ENCODE measurements at regions not wholly inside any gene's neighbourhood (a gene's known extent, or its start where the extent isn't known, plus 50 kb on each side); places are given as distances from the start of the nearest gene placed in this dataset.
"Not testable (repeated sequence)": the region's sequence is repeated elsewhere in the genome, so short reads cannot be mapped to it uniquely, and the experiment has no call there.

DNA sequence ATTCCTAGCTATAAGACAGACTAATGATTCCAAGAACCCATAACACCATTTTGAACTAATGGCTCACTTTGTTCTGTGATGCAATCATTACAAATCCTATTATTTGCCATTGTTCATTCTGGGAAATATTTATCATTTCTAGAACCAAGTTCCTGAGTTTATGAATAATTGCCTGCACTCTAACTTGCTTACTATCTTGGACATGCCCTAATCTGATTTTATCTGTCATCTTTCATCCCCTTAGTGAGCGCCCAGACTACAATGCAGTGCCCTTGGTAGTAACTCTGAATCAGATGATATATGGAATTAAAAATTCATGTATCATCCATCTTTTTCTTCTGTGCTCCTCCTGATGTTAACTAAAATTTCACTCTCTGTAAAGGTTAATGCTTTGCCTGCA, 703.1 kb upstream of the MDGA2 start:
- Mint-ChIP-seq H3K36me3 (no peaks in the 10 kb centered on the region), H3K9me3 (peaks cover 5 to 9% of the 10 kb centered on the region in 2 donors), H3K27ac (no peak overlapping the region)
- DNase-seq (ENCODE audit: low spot score in 2 of 2) = no peak
- no peak for ATAC-seq

DNA sequence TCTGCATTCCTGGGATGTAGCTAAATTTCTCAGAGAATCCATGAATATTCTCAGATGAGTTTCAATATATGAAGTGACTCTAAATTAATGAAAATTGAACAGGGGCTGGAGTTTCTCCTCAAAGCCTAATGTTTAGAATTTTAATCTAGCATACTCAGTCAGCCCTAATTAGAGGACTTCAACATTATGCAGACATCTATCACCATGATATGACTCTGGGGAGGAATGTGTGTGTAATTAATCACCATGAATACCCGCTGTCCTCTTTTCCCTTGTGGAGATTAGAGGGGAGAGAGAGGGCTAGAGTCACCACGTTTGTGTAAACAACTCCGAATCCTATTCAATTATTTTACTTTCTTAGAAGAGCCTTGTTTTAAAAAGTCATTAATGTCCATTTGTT, 698.6 kb upstream of the MDGA2 start:
- no peak for ATAC-seq
- DNase-seq (ENCODE audit: low spot score in 2 of 2) = no peak
- peaks cover 0 to 5% of the 10 kb centered on the region in 2 donors for H3K36me3 Mint-ChIP-seq
- H3K9me3 Mint-ChIP-seq = peaks cover 14 to 22% of the 10 kb centered on the region in 2 donors
- no peak overlapping the region for H3K27ac Mint-ChIP-seq

DNA sequence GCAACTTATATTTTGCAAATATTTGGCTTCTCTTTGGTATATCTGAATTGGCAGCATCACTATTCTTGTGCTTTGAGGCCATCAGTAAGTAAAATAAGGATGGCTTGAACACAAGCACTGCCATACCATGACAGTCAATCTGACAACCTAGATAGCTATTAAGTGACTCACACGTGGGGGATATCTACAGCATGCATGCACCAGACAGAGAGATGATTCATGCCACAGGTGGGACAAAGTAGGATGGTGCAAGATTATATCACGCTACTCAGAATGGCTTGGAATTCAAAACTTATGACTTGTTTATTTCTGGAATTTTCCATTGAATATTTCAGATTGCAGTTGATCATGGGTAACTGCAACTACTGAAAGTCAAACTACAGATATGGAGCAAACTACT, 675.6 kb upstream of the MDGA2 start:
- ATAC-seq (no peak), DNase-seq (ENCODE audit: low spot score in 2 of 2) (no peak)
- H3K36me3 Mint-ChIP-seq = no peaks in the 10 kb centered on the region
- peaks cover 1 to 11% of the 10 kb centered on the region in 2 donors for H3K9me3 Mint-ChIP-seq
- H3K27ac Mint-ChIP-seq = no peak overlapping the region

DNA sequence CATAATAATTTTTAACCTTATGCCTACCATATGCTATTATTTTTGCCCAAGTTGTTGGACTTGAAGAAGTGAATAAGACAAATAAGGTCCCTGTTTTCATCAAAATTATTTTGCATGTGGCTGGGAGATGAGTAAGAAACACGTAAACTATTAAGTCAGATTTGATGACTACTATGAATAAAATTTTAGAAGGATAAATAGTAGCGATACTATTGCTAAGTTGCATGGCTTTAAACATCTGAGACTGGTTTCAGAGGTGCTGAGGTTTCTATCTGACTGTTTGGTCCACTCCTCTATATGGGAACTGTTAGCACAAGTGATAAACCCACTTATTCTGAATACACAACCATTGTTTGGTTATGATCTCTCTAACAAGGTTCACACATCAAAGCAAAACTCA, 674.3 kb upstream of the MDGA2 start:
- no peak overlapping the region for H3K27ac Mint-ChIP-seq
- no peaks in the 10 kb centered on the region for H3K36me3 Mint-ChIP-seq
- peaks cover 0 to 11% of the 10 kb centered on the region in 2 donors for H3K9me3 Mint-ChIP-seq
- DNase-seq (ENCODE audit: low spot score in 2 of 2) (no peak), ATAC-seq (no peak)

DNA sequence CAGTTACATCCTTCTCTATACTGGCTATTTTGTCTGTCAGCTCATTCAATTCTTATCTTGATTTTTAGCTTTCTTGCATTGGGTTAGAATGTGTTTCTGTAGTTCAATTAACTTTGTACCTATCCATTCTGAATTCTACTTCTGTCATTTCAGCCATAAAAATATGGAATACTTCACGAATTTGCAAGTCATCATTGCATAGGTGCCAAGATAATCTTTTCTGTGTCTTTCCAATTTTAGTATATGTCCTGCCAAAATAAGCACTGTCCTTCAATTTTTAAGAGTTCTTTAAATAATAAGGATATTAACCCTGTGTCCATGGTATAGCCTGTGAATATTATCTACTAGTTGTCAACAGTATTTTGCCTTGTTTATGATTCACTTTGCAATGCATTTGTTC, 665.7 kb upstream of the MDGA2 start:
- Mint-ChIP-seq H3K9me3 (peaks cover 26 to 40% of the 10 kb centered on the region in 2 donors), H3K36me3 (no peaks in the 10 kb centered on the region), H3K27ac (no peak overlapping the region)
- ATAC-seq (no peak), DNase-seq (ENCODE audit: low spot score in 2 of 2) (no peak)

DNA sequence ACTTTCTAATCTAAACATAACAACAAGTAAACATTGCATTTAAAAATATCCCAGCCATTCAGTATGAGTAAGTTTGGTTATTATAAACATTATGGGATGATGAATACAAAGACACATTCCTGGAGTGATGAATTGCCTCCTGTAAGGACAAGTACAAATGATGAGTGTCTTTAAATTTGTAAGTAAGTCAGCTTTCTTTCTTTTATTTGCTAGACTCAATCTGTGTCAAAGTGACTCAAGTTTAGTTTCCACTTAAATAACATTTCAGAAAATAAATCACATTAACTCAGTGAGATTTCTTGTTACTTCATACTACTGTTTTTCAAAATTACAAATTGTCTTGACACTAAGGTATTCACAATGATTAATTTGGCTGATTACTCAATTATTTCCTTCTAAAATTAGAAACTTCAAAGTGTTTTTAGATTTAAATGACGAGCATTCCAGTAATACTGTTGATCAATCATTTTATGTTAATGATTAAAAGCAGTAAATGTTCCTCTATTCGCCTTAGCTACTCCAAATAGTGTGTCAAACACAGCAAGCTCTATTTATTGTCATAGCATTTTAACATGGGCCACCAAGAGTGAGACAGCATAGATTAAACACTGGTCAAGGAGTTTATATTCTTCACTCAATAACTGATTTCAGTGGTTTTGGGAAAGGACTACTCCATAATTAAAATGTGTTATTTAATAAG, 658.0 kb upstream of the MDGA2 start:
- Mint-ChIP-seq H3K36me3 (no peaks in the 10 kb centered on the region), H3K9me3 (peaks cover 18 to 23% of the 10 kb centered on the region in 2 donors), H3K27ac (no peak overlapping the region)
- DNase-seq (ENCODE audit: low spot score in 2 of 2) = no peak
- ATAC-seq = no peak

DNA sequence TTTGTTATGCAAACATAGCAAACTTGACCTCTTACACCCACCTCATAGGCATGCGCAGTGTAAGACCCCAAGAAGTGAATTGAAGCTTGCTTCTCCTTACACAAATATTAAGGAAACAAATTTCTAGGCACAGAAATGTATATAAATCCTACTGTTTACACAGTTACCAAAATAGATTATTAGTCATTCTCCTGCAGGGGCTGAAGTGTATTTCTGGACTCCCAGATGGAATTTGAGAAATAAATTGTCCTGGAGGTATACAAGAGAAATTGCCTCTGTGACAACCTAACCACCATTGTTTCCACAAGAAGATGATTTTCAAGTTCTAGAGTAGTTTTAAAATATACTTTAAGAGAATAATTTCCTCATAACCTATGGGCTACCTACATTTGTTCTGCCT, 656.0 kb upstream of the MDGA2 start:
- H3K9me3 Mint-ChIP-seq = peaks cover 12 to 14% of the 10 kb centered on the region in 2 donors
- H3K36me3 Mint-ChIP-seq = no peaks in the 10 kb centered on the region
- no peak for DNase-seq (ENCODE audit: low spot score in 2 of 2)
- no peak overlapping the region for H3K27ac Mint-ChIP-seq
- ATAC-seq = no peak

DNA sequence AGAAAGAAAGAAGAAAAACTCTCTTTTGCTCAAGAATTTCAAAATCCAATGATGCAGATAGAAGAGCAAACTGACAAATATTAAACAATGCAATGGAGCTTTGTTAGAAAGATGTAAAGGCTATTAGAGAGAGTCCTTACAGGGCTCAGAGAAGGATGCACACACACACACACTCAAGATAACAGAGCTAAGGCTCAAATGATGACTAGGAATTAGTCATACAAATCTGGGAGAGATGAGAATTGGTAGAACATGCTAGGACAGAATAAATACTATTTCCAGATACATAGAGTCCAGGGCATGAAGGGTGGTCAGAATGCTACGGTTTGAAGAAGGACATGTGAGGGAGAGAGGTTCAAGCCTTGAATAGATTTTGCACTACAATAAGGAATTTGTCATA, 650.1 kb upstream of the MDGA2 start:
- Mint-ChIP-seq H3K36me3 (no peaks in the 10 kb centered on the region), H3K27ac (no peak overlapping the region), H3K9me3 (peaks cover 10 to 12% of the 10 kb centered on the region in 2 donors)
- ATAC-seq (no peak), DNase-seq (ENCODE audit: low spot score in 2 of 2) (no peak)

DNA sequence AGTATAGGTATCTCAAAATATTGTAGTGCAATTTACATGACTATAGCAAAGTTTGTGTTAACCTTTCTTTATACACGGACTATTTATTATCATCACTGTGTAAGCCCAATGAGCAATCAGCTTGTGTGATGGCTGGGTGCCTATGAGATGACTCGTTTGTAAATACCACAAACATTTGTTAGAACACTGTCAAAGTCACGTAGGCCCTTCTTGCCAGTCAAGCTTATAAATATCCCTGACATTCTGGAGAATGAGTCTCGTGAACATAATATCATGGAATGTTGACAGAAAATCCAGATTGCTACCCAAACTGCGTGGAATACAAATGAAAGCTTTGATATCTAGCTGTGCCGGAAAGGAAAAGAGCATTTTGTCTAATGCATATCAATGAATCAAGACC, 648.3 kb upstream of the MDGA2 start:
- H3K36me3 Mint-ChIP-seq = no peaks in the 10 kb centered on the region
- H3K9me3 Mint-ChIP-seq = peaks cover 10 to 12% of the 10 kb centered on the region in 2 donors
- H3K27ac Mint-ChIP-seq = no peak overlapping the region
- ATAC-seq (no peak), DNase-seq (ENCODE audit: low spot score in 2 of 2) (no peak)

DNA sequence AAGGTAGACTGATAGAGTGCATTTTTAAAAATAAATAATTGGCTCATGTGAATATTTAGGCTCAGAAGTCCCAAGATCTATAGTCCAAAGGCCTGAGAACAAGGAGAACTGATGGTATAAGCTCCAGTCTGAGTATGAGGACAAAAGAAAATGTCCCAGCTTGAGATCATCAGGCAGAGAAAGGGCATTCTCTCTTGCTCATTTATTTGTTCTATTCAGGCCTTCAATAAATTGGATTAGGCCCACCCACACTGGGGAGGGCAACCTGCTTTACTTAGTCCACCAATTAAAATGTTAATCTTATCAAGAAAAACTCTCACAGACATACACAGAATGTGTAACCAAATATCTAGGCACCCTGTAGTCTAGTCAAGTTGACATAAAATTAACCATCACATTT, 644.4 kb upstream of the MDGA2 start:
- ATAC-seq (no peak), DNase-seq (ENCODE audit: low spot score in 2 of 2) (no peak)
- Mint-ChIP-seq H3K36me3 (no peaks in the 10 kb centered on the region), H3K9me3 (peaks cover 4% of the 10 kb centered on the region in 2 donors), H3K27ac (no peak overlapping the region)

DNA sequence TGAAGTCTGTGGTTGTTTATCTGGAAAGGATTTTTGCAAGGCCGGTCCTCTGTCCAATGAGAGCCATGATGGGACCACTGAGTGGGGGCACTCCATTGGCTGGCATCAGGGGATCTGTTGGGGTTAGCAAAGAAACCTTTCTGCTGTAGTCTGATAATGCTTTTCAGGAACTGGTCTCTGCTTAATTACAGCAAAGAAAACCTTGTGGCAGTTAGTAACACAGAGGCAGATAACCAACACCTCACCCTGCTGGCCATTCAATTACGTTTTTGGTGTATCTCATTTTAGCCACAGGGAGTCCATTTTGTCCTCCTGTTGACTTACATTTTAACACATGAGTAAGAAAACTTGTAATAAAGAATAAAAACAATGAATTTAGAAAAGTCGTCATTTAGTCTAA, 629.3 kb upstream of the MDGA2 start:
- no peak for DNase-seq (ENCODE audit: low spot score in 2 of 2)
- Mint-ChIP-seq H3K27ac (no peak overlapping the region), H3K36me3 (no peaks in the 10 kb centered on the region), H3K9me3 (peaks cover 0 to 4% of the 10 kb centered on the region in 2 donors)
- no peak for ATAC-seq

DNA sequence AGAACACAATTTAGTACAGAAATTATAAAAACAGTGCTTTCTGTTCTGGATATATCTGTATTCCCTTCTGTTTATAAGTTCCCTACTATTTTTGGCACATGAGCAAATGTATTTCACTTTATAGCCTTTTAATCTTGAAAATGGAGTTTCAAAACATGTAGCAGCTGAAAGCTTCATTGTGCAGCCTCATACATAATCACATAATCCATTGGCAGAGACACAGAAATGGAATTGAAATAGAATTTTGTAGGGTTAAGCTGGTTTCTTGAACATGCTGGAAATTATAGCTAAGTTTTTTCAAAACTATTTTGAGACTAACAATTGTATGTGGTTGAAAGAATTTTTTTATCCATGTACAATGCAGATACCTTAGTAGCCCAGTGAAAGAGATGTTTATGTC, 614.3 kb upstream of the MDGA2 start:
- H3K36me3 Mint-ChIP-seq = peaks cover 0 to under 1% of the 10 kb centered on the region in 2 donors
- DNase-seq (ENCODE audit: low spot score in 2 of 2) (no peak), ATAC-seq (no peak)
- H3K9me3 Mint-ChIP-seq = peaks cover 3 to 6% of the 10 kb centered on the region in 2 donors
- H3K27ac Mint-ChIP-seq = no peak overlapping the region

DNA sequence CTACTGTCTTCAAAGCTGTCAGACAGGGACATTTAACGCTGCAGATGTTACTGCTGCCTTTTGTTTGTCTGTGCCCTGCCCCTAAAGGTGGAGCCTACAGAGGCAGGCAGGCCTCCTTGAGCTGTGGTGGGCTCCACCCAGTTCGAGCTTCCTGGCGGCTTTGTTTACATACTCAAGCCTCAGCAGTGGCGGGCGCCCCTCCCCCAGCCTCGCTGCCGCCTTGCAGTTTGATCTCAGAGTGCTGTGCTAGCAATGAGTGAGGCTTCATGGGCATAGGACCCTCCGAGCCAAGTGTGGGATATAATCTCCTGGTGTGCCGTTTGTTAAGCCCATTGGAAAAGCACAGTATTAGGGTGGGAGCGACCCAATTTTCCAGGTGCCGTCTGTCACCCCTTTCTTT, 609.8 kb upstream of the MDGA2 start:
- not testable (repeated sequence) for H3K27ac Mint-ChIP-seq; DNase-seq (ENCODE audit: low spot score in 2 of 2); ATAC-seq; H3K36me3 Mint-ChIP-seq
- H3K9me3 Mint-ChIP-seq = peaks cover 21 to 24% of the 10 kb centered on the region in 2 donors

DNA sequence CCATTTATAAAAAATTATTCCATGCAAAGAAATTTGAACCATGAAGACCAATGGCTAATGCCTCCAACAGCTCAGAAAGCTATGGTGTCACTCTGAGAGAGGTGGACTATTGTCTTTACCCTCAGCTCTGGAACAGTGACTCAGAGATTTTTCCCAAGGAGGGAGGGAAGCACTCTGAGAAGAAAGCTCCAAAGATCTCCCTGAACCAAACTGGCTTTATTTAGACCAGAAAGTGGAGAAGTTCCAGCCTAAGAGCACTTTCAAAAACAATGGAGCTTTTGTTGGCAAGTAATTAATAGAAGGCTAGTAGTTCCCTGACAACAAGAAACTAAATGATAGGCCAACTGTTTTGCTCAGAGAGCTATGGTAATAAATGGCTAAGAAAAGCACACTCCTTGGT, 599.9 kb upstream of the MDGA2 start:
- ATAC-seq (no peak), DNase-seq (ENCODE audit: low spot score in 2 of 2) (no peak)
- Mint-ChIP-seq H3K36me3 (no peaks in the 10 kb centered on the region), H3K27ac (no peak overlapping the region), H3K9me3 (peaks cover 13 to 15% of the 10 kb centered on the region in 2 donors)

DNA sequence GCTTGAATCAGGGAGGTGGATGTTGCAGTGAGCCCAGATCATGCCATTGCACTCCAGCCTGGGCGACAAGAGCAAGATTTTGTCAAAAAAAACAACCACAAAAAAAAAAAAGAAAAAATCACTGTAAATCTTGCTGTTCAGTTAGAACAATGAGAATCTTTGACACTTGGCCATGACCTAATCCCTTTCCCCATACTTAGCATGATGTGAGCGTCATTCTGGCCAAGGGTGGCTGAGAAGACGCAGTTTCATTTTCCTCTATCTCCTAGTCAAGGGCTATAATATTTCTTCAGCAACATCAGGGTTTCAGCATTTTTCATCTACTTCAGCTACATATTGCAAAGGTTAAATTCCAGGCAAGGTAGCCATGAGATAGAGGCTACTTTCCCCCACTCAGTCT, 599.4 kb upstream of the MDGA2 start:
- no peak for DNase-seq (ENCODE audit: low spot score in 2 of 2)
- no peaks in the 10 kb centered on the region for H3K36me3 Mint-ChIP-seq
- no peak overlapping the region for H3K27ac Mint-ChIP-seq
- no peak for ATAC-seq
- peaks cover 13 to 15% of the 10 kb centered on the region in 2 donors for H3K9me3 Mint-ChIP-seq

DNA sequence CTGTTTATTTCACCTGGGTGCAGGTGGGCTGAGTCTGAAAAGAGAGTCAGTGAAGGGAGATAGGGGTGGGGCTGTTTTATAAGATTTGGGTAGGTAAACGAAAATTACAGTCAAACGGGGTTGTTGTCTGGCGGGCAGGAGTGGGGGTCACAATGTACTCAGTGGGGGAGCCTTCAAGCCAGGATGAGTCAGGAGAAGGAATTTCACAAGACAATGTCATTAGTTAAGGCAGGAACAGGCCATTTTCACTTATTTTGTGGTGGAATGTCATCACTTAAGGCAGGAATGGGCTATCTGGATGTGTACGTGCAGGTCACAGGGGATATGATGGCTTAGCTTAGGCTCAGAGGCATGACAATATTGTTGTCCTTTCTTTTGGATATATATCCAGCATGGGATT, 592.5 kb upstream of the MDGA2 start:
- peaks cover 16 to 27% of the 10 kb centered on the region in 2 donors for H3K9me3 Mint-ChIP-seq
- H3K27ac Mint-ChIP-seq; DNase-seq (ENCODE audit: low spot score in 2 of 2); ATAC-seq: not testable (repeated sequence)
- H3K36me3 Mint-ChIP-seq = peaks cover 0 to 11% of the 10 kb centered on the region in 2 donors

DNA sequence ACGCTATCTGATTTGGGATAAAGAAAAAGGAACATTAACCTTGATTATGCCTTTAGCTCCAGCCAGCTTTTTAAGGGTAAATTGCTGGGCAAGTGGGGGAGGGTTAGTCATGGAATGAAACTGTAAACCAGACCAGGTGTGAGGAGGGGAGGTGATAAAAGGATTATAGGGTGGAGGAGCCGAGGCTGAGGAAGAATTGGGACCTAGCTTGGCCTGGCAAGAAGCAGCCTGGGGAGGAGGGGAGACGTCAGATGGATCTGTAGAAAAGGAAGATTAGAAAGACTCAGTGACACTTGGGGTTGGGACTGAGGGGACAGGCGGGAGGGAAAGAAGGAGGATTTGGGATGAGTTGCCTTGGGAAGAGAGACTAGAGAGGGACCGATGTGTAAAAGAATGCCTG, 590.8 kb upstream of the MDGA2 start:
- DNase-seq (ENCODE audit: low spot score in 2 of 2); ATAC-seq; H3K27ac Mint-ChIP-seq: not testable (repeated sequence)
- peaks cover 0 to 11% of the 10 kb centered on the region in 2 donors for H3K36me3 Mint-ChIP-seq
- H3K9me3 Mint-ChIP-seq = peaks cover 16 to 27% of the 10 kb centered on the region in 2 donors

DNA sequence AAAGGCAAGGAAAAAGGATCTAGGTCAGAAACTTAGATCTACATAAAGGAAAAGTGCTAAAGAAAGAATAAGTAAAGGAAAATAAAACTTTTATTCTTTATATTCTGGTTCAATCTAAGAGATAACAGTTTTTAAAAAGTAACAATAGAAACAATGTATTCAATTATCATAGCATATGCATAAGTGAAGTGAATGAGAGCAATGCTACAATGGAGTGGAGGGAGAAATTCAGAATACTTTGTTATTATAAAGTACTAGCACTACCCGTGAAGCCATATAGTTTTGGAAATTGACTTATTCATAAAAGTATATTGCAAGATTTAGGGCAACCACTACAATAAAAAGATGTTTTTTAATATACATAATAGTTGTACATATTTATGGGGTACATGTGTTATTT, 586.0 kb upstream of the MDGA2 start:
- Mint-ChIP-seq H3K9me3 (peaks cover 5 to 14% of the 10 kb centered on the region in 2 donors), H3K36me3 (no peaks in the 10 kb centered on the region), H3K27ac (no peak overlapping the region)
- DNase-seq (ENCODE audit: low spot score in 2 of 2) = no peak
- no peak for ATAC-seq
